Subcutaneous abdominal adipose tissue (tissue), 5 donors: ENCODE measurements at regions not wholly inside any gene's neighbourhood (a gene's known extent, or its start where the extent isn't known, plus 50 kb on each side); places are given as distances from the start of the nearest gene placed in this dataset.
"Not testable (repeated sequence)": the region's sequence is repeated elsewhere in the genome, so short reads cannot be mapped to it uniquely, and the experiment has no call there.

Experiments
- H3K27ac ChIP-seq: one replicate; pipeline ENCODE4 v1.7.0; 2013; ENCODE audit warnings: low read depth, mild to moderate bottlenecking, inconsistent platforms, low read length, moderate library complexity
- H3K27me3 ChIP-seq, 5 donors: one replicate each; pipeline ENCODE4 v1.7.0; 2013; ENCODE audit warnings: low read length in 5 of 5, inconsistent platforms in 1 of 5; ENCODE audit not compliant: control insufficient read depth in 5 of 5, insufficient read depth in 4 of 5
- H3K36me3 ChIP-seq, 5 donors: one replicate each; pipeline ENCODE4 v1.7.0; 2013; ENCODE audit warnings: low read length in 5 of 5; ENCODE audit not compliant: control insufficient read depth in 5 of 5, insufficient read depth in 5 of 5
- H3K4me1 ChIP-seq, 5 donors: one replicate each; pipeline ENCODE4 v1.7.0; 2013; ENCODE audit warnings: low read length in 5 of 5, mild to moderate bottlenecking in 3 of 5, moderate library complexity in 1 of 5; ENCODE audit not compliant: control insufficient read depth in 5 of 5, insufficient read depth in 5 of 5
- H3K4me3 ChIP-seq, 5 donors: one replicate each; pipeline ENCODE4 v1.7.0; 2013; ENCODE audit warnings: low read length in 5 of 5, low read depth in 1 of 5
- H3K9ac ChIP-seq, 5 donors: one replicate each; pipeline ENCODE4 v1.7.0; 2013; ENCODE audit warnings: low read length in 5 of 5, mild to moderate bottlenecking in 4 of 5, moderate library complexity in 3 of 5
- H3K9me3 ChIP-seq, 5 donors: one replicate each; pipeline ENCODE4 v1.7.0; 2013; ENCODE audit warnings: low read length in 5 of 5; ENCODE audit not compliant: control insufficient read depth in 5 of 5
- donor health status: healthy.
- donor health status: healthy.
- donor health status: healthy.
- donor health status: healthy.
- donor health status: healthy.

DNA sequence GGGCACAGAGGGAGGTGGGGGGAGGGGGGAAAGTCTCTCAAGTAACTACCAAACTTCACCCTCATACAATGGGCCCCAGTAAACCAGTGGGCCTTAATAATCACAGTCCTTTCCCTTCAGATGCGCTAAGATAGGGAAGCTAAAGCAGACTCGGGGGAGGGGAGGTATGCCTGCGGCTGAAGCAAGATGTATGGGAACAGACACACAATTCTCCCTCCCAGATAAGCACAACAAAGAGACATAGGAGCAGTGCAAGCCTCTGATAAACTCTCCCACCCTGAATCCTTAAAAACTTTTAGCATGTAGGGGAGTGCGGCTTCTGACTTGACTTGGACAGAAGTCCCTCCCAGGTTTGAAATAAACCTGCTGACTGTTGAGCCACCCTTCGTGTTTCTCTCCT lies 54.7 kb downstream of the PROP1 start:
- H3K27me3 ChIP-seq, H3K4me3 ChIP-seq, H3K9me3 ChIP-seq, H3K36me3 ChIP-seq, H3K9ac ChIP-seq, H3K4me1 ChIP-seq, H3K27ac ChIP-seq: not testable (repeated sequence)

DNA sequence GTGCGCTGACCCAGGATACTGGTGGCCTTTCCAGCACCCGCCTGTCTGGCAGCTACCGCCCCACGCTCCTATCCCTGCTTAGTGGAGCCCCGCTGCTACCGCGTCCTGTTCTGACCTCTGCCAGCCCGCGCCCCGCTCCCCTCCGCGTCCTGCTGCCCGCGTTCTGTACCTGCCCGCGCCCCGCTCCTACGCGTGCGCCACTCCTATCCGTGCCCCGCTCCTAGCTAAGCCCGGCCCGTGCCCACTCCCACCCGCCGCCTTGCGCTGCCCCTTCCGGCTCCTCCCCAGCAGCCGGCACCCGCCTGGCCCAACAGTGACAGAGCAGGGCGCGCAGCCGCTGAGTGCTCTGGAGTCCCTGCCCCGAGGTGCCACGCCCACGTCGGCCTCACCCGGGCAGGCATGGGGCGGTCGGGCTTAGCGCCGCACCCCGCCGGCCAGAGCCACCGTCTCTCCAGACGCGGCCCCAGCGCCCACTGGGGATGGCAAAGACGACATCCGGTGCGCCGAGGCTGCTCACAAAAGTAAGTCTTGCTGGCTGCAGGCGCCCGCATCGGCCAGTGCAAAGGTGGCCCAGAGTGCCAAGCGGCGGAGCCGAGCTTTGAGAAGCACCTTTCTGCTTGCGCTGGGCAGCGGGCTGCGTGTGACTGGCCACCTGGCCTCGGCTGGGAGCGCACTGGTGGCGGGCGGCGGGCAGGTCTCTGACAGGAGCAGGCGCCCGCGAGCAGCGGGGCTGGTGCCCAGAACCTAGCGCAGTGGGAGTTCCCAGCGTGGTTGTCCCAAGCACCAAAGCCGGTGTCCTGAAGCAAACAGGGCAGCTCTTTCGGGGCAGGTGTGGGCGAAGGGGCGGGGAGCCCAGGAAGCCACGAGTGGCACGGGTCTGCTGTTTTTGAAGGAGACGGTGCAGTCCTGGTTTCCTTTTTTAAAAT lies 56.5 kb downstream of the PROP1 start:
- not testable (repeated sequence) for H3K27ac ChIP-seq, H3K9me3 ChIP-seq, H3K36me3 ChIP-seq, H3K4me1 ChIP-seq, H3K4me3 ChIP-seq, H3K27me3 ChIP-seq, H3K9ac ChIP-seq

DNA sequence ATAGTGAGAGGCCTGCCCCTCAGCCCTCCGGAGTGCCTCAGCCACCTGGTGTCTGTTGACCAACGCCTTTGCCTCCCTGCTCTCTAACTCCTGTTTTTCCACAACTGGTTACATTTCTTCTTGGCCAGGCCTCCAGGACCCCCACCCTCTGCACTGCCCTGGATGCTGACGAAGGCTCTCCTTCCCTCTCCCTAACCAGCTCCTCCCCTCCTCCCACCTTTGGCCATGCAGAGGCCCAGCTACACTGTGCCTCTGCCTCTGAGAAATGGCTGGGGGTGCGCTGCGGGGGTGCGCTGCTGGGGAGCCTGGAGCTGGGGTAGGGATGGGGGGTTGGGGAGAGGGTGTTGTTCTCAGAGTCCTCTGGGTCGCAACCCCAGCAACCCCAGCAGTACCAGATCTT lies 57.3 kb downstream of the PROP1 start:
- H3K9me3 ChIP-seq, H3K4me3 ChIP-seq, H3K4me1 ChIP-seq, H3K9ac ChIP-seq, H3K27ac ChIP-seq, H3K36me3 ChIP-seq, H3K27me3 ChIP-seq: not testable (repeated sequence)

DNA sequence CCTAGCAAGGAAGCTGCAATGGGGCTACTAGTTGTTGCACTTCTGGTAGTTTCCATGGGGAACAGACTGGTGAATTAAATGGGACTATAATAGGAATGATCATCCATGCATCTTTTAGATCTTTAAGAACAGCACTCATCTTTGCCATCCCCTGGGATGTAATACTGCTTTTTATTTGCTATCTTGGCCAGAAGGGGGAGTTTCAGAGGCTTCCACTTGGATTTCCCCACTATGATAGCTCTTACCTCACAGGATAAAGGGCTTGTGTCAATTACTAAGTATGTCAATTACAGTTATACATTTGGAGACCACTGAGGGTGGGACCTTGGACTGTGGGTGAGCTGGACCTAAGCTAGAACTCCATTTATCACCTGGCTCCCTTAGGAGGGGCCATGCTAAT lies 61.8 kb downstream of the PROP1 start:
- not testable (repeated sequence) for H3K27ac ChIP-seq, H3K4me1 ChIP-seq, H3K27me3 ChIP-seq, H3K4me3 ChIP-seq, H3K36me3 ChIP-seq, H3K9me3 ChIP-seq, H3K9ac ChIP-seq

- H3K4me3 ChIP-seq, H3K27ac ChIP-seq, H3K4me1 ChIP-seq, H3K9me3 ChIP-seq, H3K27me3 ChIP-seq, H3K9ac ChIP-seq, H3K36me3 ChIP-seq: not testable (repeated sequence)
These were observed 65.6 kb downstream of the PROP1 start for GRCh38 chr5:177930269-177931022.

- not testable (repeated sequence) for H3K27ac ChIP-seq, H3K9ac ChIP-seq, H3K9me3 ChIP-seq, H3K36me3 ChIP-seq, H3K4me3 ChIP-seq, H3K4me1 ChIP-seq, H3K27me3 ChIP-seq
These were observed 66.4 kb downstream of the PROP1 start for GRCh38 chr5:177929618-177930017.

DNA sequence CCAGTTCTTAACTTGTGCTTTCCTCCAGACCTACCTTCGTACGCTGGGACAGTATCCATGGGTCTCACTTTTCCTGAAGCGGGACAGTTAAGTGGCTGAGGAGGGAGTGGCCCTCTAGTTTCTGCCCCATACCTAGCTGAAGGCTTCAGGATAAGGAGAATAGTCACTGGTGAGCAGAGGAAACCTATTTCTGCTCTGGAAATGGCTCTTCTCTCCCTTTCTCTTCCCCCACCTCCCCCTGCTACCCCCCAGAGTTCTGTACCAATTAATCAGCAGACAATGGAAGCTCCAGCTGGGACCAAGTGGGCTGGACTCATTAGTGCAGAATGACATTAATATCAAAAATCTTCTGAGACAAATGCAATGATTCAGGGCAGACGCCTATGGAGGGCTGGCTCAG lies 68.5 kb downstream of the PROP1 start:
- H3K9me3 ChIP-seq, H3K4me1 ChIP-seq, H3K9ac ChIP-seq, H3K4me3 ChIP-seq, H3K36me3 ChIP-seq, H3K27me3 ChIP-seq, H3K27ac ChIP-seq: not testable (repeated sequence)

GRCh38 chr5:177924577-177924976 lies 71.5 kb downstream of the PROP1 start:
- H3K27me3 ChIP-seq, H3K9ac ChIP-seq, H3K36me3 ChIP-seq, H3K9me3 ChIP-seq, H3K27ac ChIP-seq, H3K4me1 ChIP-seq, H3K4me3 ChIP-seq: not testable (repeated sequence)

- not testable (repeated sequence) for H3K9me3 ChIP-seq, H3K27me3 ChIP-seq
These were observed 72.2 kb downstream of the PROP1 start for GRCh38 chr5:177923837-177924236.

GRCh38 chr5:177923189-177923588 lies 72.9 kb downstream of the PROP1 start:
- H3K9ac ChIP-seq, H3K4me1 ChIP-seq, H3K27ac ChIP-seq, H3K36me3 ChIP-seq, H3K4me3 ChIP-seq, H3K9me3 ChIP-seq, H3K27me3 ChIP-seq: not testable (repeated sequence)

More at GRCh38 chr5:177923837-177924236, 72.2 kb downstream of the PROP1 start:
- not testable (repeated sequence) for H3K4me1 ChIP-seq, H3K4me3 ChIP-seq, H3K27ac ChIP-seq, H3K9ac ChIP-seq, H3K36me3 ChIP-seq
